Heart right ventricle (tissue), 16 donors: ENCODE measurements at regions not wholly inside any gene's neighbourhood (a gene's known extent, or its start where the extent isn't known, plus 50 kb on each side); places are given as distances from the start of the nearest gene placed in this dataset.

Experiments
- ATAC-seq, 8 donors: fragments of 200-7000 bp; cut with Tn5 transposase; one replicate each; pipeline ENCODE4 v1.9.1; 2020; ENCODE audit warnings: mild to moderate bottlenecking in 8 of 8, moderate library complexity in 8 of 8, moderate number of reproducible peaks in 1 of 8
- DNase-seq, 2 donors: peaks; one replicate each; pipeline ENCODE4 v3.0.0-alpha.2; 2020
- H3K27ac ChIP-seq, 10 donors: fragments of 200-600 bp; sonication (generic) in 2 of 10; one replicate each; pipeline versions ENCODE4 v1.5.0 to v1.8.0; 2020 to 2022; ENCODE audit warnings: mild to moderate bottlenecking in 3 of 10
- H3K27me3 ChIP-seq, 7 donors: fragments of 200-600 bp; one replicate each; pipeline ENCODE4 v1.8.0; 2021 to 2022; ENCODE audit warnings: mild to moderate bottlenecking in 2 of 7
- H3K36me3 ChIP-seq, 9 donors: fragments of 200-600 bp; sonication (generic) in 1 of 9; one replicate each; pipeline versions ENCODE4 v1.5.0 to v1.8.0; 2020 to 2022; ENCODE audit warnings: mild to moderate bottlenecking in 2 of 9
- H3K4me1 ChIP-seq, 9 donors: fragments of 200-600 bp; sonication (generic) in 1 of 9; one replicate each; pipeline versions ENCODE4 v1.5.0 to v1.8.0; 2020 to 2022; ENCODE audit warnings: mild to moderate bottlenecking in 4 of 9
- H3K4me3 ChIP-seq, 10 donors: fragments of 200-600 bp; sonication (generic) in 2 of 10; one replicate each; pipeline versions ENCODE4 v1.5.0 to v1.8.0; 2020 to 2022; ENCODE audit warnings: mild to moderate bottlenecking in 7 of 10, moderate library complexity in 2 of 10
- H3K9me3 ChIP-seq, 11 donors: fragments of 200-600 bp in 10 of 11; sonication (generic) in 2 of 11; one replicate each; pipeline versions ENCODE4 v1.5.0 to v1.8.0; 2013 to 2022; ENCODE audit warnings: mild to moderate bottlenecking in 2 of 11, control low read depth in 1 of 11, moderate library complexity in 1 of 11
- CTCF ChIP-seq, 9 donors: fragments of 200-600 bp; sonication (generic) in 2 of 9; IDR thresholded peaks; one replicate each; pipeline versions ENCODE4 v1.5.0 to v1.8.0; 2021 to 2022; ENCODE audit warnings: antibody characterized with exemption in 9 of 9, mild to moderate bottlenecking in 5 of 9, moderate library complexity in 1 of 9
- WGBS, 2 donors: extraction: QIAGEN DNeasy Blood & Tissue Kit; methylation state at CpG; one replicate each; pipeline ENCODE4 v1.1.7; 2013; ENCODE audit warnings: inconsistent platforms in 1 of 2; 5-methylcytosine and 5-hydroxymethylcytosine counted together
- intact Hi-C, 10 donors: fragments of 100-400 bp; cut with DNase I; formaldehyde crosslinking; loops; one replicate each; pipeline versions ENCODE4 v1.11.1 to v1.14.2; 2022
- donor health status: Arrhythmogenic right ventricular cardiomyopathy.
- donor health status: ischemic (EF 13 %, LVEDD 7.1; RV severe dilation, severe dysfunction).
- donor health status: healthy with polysubstance abuse.
- donor health status: DM: no; HTN: yes; CAD: no.
- donor health status: DM: no; HTN: no; CAD: no.
- donor health status: ischemic (EF 25% LVEDD 6.9; RV normal size, moderate dysfunction).
- donor health status: ischemic (EF 25% LVEDD 5.7; RV mildly dilated, moderate dysfunction).
- donor health status: healthy.
- donor health status: DM: yes; HTN: yes; CAD: no.
- donor health status: Ischemic cardiomyopathy.
- donor health status: ischemic (EF 35%, LVEDD 5.7; RV mildly dilated, moderate dysfunction).
- donor health status: nonischemic (EF 11% LVEDD 7.7; RV severe dilation, severe dysfunction).
- donor health status: DM: yes; HTN: yes; CAD: no.
- donor health status: PGD.
- donor health status: ischemic (EF 29% LVEDD 5.4; RV normal size, mild dysfunction).
- donor health status: nonischemic (EF 23%, LVEDD 6.1; RV moderate dilation, normal function).

- Histone ChIP-seq H3K4me3 (no peak overlapping the region), H3K4me1 (peaks cover 0 to 5% (median 0%) of the 10 kb centered on the region in 9 donors), H3K27ac (no peak overlapping the region), H3K27me3 (no peaks in the 10 kb centered on the region), H3K9me3 (no peaks in the 10 kb centered on the region), H3K36me3 (no peaks in the 10 kb centered on the region)
- WGBS, 2 donors: 67 to 79% methylated on average over 5 of the region's 5 CpGs
- intact Hi-C loops: no loop called here
- no peak for DNase-seq
- no peak for TF ChIP-seq CTCF (IDR thresholded peaks at IDR 0.05)
- ATAC-seq: no peak
These were observed 468.0 kb downstream of the EPM2A start for GRCh38 chr6:145267076-145267867.

GRCh38 chr6:145270464-145270863, 464.9 kb downstream of the EPM2A start:
- ATAC-seq (no peak), DNase-seq (no peak)
- H3K27me3 ChIP-seq: no peaks in the 10 kb centered on the region
- intact Hi-C loops: no loop called here
- no peak for TF ChIP-seq CTCF (IDR thresholded peaks at IDR 0.05)
- H3K27ac ChIP-seq: no peak overlapping the region
- no peak overlapping the region for H3K4me3 ChIP-seq
- H3K4me1 ChIP-seq: peaks cover 0 to 5% (median 0%) of the 10 kb centered on the region in 9 donors
- WGBS, 2 donors: 24 to 44% methylated on average over 2 of the region's 2 CpGs
- H3K9me3 ChIP-seq: no peaks in the 10 kb centered on the region
- no peaks in the 10 kb centered on the region for H3K36me3 ChIP-seq

GRCh38 chr6:145271040-145271439, 464.3 kb downstream of the EPM2A start:
- no peak for ATAC-seq
- WGBS, 2 donors: 63 to 64% methylated on average over 4 of the region's 4 CpGs
- no peak for TF ChIP-seq CTCF (IDR thresholded peaks at IDR 0.05)
- H3K4me1 ChIP-seq: peaks cover 0 to 5% (median 0%) of the 10 kb centered on the region in 9 donors
- DNase-seq: no peak
- intact Hi-C loops: no loop called here
- H3K9me3 ChIP-seq: no peaks in the 10 kb centered on the region
- no peak overlapping the region for H3K27ac ChIP-seq
- H3K27me3 ChIP-seq: no peaks in the 10 kb centered on the region
- no peaks in the 10 kb centered on the region for H3K36me3 ChIP-seq
- H3K4me3 ChIP-seq: no peak overlapping the region

GRCh38 chr6:145271577-145271976, 463.7 kb downstream of the EPM2A start:
- Histone ChIP-seq H3K9me3 (no peaks in the 10 kb centered on the region), H3K27ac (no peak overlapping the region), H3K36me3 (no peaks in the 10 kb centered on the region), H3K4me1 (peaks cover 0 to 5% (median 0%) of the 10 kb centered on the region in 9 donors), H3K4me3 (no peak overlapping the region), H3K27me3 (no peaks in the 10 kb centered on the region)
- intact Hi-C loops: no loop called here
- 94 to 96% methylated on average over 2 of the region's 2 CpGs for WGBS, 2 donors
- ATAC-seq: no peak
- TF ChIP-seq CTCF (IDR thresholded peaks at IDR 0.05): no peak
- DNase-seq: no peak
